Keratinocyte (primary cell): ENCODE measurements at regions not wholly inside any gene's neighbourhood (a gene's known extent, or its start where the extent isn't known, plus 50 kb on each side); places are given as distances from the start of the nearest gene placed in this dataset.

Source experiments
- DNase-seq: peaks from one replicate; pipeline ENCODE4 v3.0.0-alpha.2; 2011; ENCODE audit warnings: low read depth, missing footprints, low spot score
- FAIRE-seq: peaks from 2 replicates; lab custom pipeline; 2011; peaks lifted over from hg19 to GRCh38; lab: Jason Lieb, UNC
- H2AFZ ChIP-seq: 2 replicates; pipeline ENCODE4 v1.6.0; 2012; ENCODE audit warnings: low read length, control low read depth, inconsistent platforms; ENCODE audit not compliant: control insufficient read depth
- H3K27ac ChIP-seq: 2 replicates; pipeline ENCODE4 v1.5.1; 2011; ENCODE audit warnings: low read length; ENCODE audit not compliant: control insufficient read depth, insufficient read depth
- H3K27me3 ChIP-seq: 3 replicates; pipeline ENCODE4 v1.6.0; 2011; ENCODE audit warnings: low read length; ENCODE audit not compliant: control insufficient read depth, insufficient read depth; ENCODE audit errors: extremely low read depth
- H3K36me3 ChIP-seq, 2 experiments: 2 replicates in 1 of 2; 3 replicates in 1 of 2; pipeline ENCODE4 v1.5.1; 2011; ENCODE audit warnings: low read length in 2 of 2, mild to moderate bottlenecking in 1 of 2; ENCODE audit not compliant: control insufficient read depth in 2 of 2, insufficient read depth in 2 of 2; ENCODE audit errors: extremely low read depth in 1 of 2
- H3K4me1 ChIP-seq: 3 replicates; pipeline ENCODE4 v1.5.1; 2011; ENCODE audit warnings: low read length; ENCODE audit not compliant: control insufficient read depth, insufficient read depth; ENCODE audit errors: extremely low read depth
- H3K4me2 ChIP-seq: 3 replicates; pipeline ENCODE4 v1.6.0; 2011; ENCODE audit warnings: low read depth, low read length; ENCODE audit not compliant: control insufficient read depth, insufficient read depth; ENCODE audit errors: extremely low read depth
- H3K4me3 ChIP-seq, 3 experiments: fragments of 200-600 bp in 1 of 3; sonication (generic) in 1 of 3; 2 replicates in 2 of 3; 3 replicates in 1 of 3; pipeline ENCODE4 v1.5.1; 2011 to 2016; ENCODE audit warnings: low read length in 3 of 3, mild to moderate bottlenecking in 3 of 3, control low read depth in 2 of 3, inconsistent platforms in 1 of 3, low read depth in 1 of 3, mixed read lengths in 1 of 3, mixed run types in 1 of 3, moderate library complexity in 1 of 3; ENCODE audit not compliant: control insufficient read depth in 2 of 3, insufficient read depth in 2 of 3; ENCODE audit errors: extremely low read depth in 1 of 3
- H3K79me2 ChIP-seq: 2 replicates; pipeline ENCODE4 v1.6.0; 2012; ENCODE audit warnings: low read length; ENCODE audit not compliant: control insufficient read depth, insufficient read depth
- H3K9ac ChIP-seq: 3 replicates; pipeline ENCODE4 v1.6.0; 2011; ENCODE audit warnings: low read length; ENCODE audit not compliant: control insufficient read depth, insufficient read depth; ENCODE audit errors: extremely low read depth
- H3K9me1 ChIP-seq: 3 replicates; pipeline ENCODE4 v1.6.0; 2011; ENCODE audit warnings: low read length; ENCODE audit not compliant: control insufficient read depth, insufficient read depth; ENCODE audit errors: extremely low read depth
- H3K9me3 ChIP-seq: 2 replicates; pipeline ENCODE4 v1.5.1; 2012; ENCODE audit warnings: low read depth, low read length; ENCODE audit not compliant: control insufficient read depth
- H4K20me1 ChIP-seq: 3 replicates; pipeline ENCODE4 v1.6.0; 2011; ENCODE audit warnings: low read length; ENCODE audit not compliant: control insufficient read depth, insufficient read depth; ENCODE audit errors: extremely low read depth
- EZH2 ChIP-seq: IDR thresholded peaks from one replicate; pipeline ENCODE4 v1.6.1; 2012; ENCODE audit warnings: inconsistent platforms, mild to moderate bottlenecking, low read length, moderate library complexity
- dilution Hi-C: fragments of 300-500 bp; cut with MboI; formaldehyde crosslinking; loops from one replicate; pipeline ENCODE4 v1.7.0; 2020; ENCODE audit warnings: low sequenced_read_pairs; ENCODE audit not compliant: extremely low pct_ligation_motif_present
- TF ChIP-seq, protein P1 (sequence below), 3 experiments: IDR thresholded peaks in 1 of 3; conservative IDR thresholded peaks in 1 of 3; optimal IDR thresholded peaks in 1 of 3; 2 replicates in 2 of 3; 3 replicates in 1 of 3; pipeline versions ENCODE3 to v1.5.1; 2011; ENCODE audit warnings: low read length in 3 of 3, mild to moderate bottlenecking in 3 of 3, moderate library complexity in 2 of 3, control low read depth in 1 of 3, inconsistent platforms in 1 of 3; ENCODE audit not compliant: insufficient read depth in 2 of 3; ENCODE audit errors: extremely low read depth in 1 of 3

DNA sequence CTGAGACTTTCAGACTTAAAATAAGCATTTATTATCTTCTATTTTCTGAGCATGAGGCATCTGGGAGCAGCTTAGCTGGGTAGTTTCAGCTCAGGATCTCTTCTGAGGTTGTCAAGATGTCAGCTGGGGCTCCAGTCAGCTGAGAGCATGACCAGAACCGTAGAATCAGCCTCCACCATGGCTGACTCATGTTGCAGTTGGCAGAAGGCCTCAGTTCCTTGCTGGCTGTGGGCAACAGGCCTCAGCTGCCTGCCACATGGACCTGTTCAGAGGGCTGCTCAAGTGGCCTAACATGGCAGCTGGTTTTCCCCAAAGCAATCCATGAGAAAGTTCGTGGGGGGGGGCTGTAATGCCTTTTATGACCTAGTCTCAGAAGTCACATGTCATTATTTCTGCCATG is 142.3 kb downstream of the LY86 start:
- FAIRE-seq (peak; percentile 88), DNase-seq (no peak)
- Histone ChIP-seq H3K36me3 (no peaks in the 10 kb centered on the region), H2AFZ (peak overlapping the region; percentile 64), H4K20me1 (no peaks in the 10 kb centered on the region), H3K9ac (no peak overlapping the region), H3K27me3 (no peaks in the 10 kb centered on the region), H3K4me2 (no peak overlapping the region), H3K9me1 (no peaks in the 10 kb centered on the region), H3K79me2 (no peaks in the 10 kb centered on the region), H3K27ac (no peak overlapping the region), H3K9me3 (no peaks in the 10 kb centered on the region), H3K4me1 (peaks cover 6% of the 10 kb centered on the region), H3K4me3 (no peak overlapping the region)
- dilution Hi-C loops: no loop called here
- TF ChIP-seq, protein P1, sequence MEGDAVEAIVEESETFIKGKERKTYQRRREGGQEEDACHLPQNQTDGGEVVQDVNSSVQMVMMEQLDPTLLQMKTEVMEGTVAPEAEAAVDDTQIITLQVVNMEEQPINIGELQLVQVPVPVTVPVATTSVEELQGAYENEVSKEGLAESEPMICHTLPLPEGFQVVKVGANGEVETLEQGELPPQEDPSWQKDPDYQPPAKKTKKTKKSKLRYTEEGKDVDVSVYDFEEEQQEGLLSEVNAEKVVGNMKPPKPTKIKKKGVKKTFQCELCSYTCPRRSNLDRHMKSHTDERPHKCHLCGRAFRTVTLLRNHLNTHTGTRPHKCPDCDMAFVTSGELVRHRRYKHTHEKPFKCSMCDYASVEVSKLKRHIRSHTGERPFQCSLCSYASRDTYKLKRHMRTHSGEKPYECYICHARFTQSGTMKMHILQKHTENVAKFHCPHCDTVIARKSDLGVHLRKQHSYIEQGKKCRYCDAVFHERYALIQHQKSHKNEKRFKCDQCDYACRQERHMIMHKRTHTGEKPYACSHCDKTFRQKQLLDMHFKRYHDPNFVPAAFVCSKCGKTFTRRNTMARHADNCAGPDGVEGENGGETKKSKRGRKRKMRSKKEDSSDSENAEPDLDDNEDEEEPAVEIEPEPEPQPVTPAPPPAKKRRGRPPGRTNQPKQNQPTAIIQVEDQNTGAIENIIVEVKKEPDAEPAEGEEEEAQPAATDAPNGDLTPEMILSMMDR (optimal IDR thresholded peaks at IDR 0.05 in 1 of 3, IDR thresholded peaks at IDR 0.05 in 1 of 3, conservative IDR thresholded peaks at IDR 0.05 in 1 of 3; ENCODE audit: extremely low read depth in 1 of 3, insufficient read depth in 2 of 3, low read length in 3 of 3): no peak
- no peak for TF ChIP-seq EZH2

GRCh38 chr6:6734479-6735465 is 146.3 kb downstream of the LY86 start:
- TF ChIP-seq, protein P1 (optimal IDR thresholded peaks at IDR 0.05 in 1 of 3, IDR thresholded peaks at IDR 0.05 in 1 of 3, conservative IDR thresholded peaks at IDR 0.05 in 1 of 3; ENCODE audit: extremely low read depth in 1 of 3, insufficient read depth in 2 of 3, low read length in 3 of 3): no peak
- no peak for TF ChIP-seq EZH2
- Histone ChIP-seq H3K27ac (no peak overlapping the region), H3K36me3 (no peaks in the 10 kb centered on the region), H3K27me3 (no peaks in the 10 kb centered on the region), H3K9ac (no peak overlapping the region), H3K9me3 (no peaks in the 10 kb centered on the region), H3K4me1 (peaks cover 6% of the 10 kb centered on the region), H3K79me2 (no peaks in the 10 kb centered on the region), H3K4me3 (no peak overlapping the region), H2AFZ (no peak overlapping the region), H3K9me1 (no peaks in the 10 kb centered on the region), H3K4me2 (no peak overlapping the region), H4K20me1 (no peaks in the 10 kb centered on the region)
- no peak for FAIRE-seq
- dilution Hi-C loops: no loop called here
- no peak for DNase-seq
